GM12873 (cell line): ENCODE measurements at regions not wholly inside any gene's neighbourhood (a gene's known extent, or its start where the extent isn't known, plus 50 kb on each side); places are given as distances from the start of the nearest gene placed in this dataset.
A peak's percentile ranks its signal among the peaks of the same experiment; 100 is the strongest.

ENCODE experiments used
- CTCF ChIP-seq: IDR thresholded peaks from 2 replicates; pipeline ENCODE4 v1.5.1; 2012; ENCODE audit warnings: low read depth, mild to moderate bottlenecking, moderate library complexity, low read length, control low read depth; ENCODE audit not compliant: insufficient read depth; ENCODE audit errors: missing control alignments

- TF ChIP-seq CTCF, result peak; percentile 62
Observed at GRCh38 chr17:20381358-20382300, 85.7 kb downstream of the LGALS9B start.
